Upper lobe of left lung (tissue), 4 donors: ENCODE measurements at regions not wholly inside any gene's neighbourhood (a gene's known extent, or its start where the extent isn't known, plus 50 kb on each side); places are given as distances from the start of the nearest gene placed in this dataset.

Source experiments
- POLR2A ChIP-seq, 4 donors: fragments of 450-650 bp; IDR thresholded peaks; one replicate each; pipeline ENCODE4 v1.5.1; 2016 to 2017; ENCODE audit warnings: antibody characterized with exemption in 4 of 4, mild to moderate bottlenecking in 2 of 4
- POLR2AphosphoS5 ChIP-seq, 2 donors: sonication (generic); formaldehyde crosslinking; IDR thresholded peaks; one replicate each; pipeline ENCODE4 v1.5.1; 2017; ENCODE audit warnings: antibody characterized with exemption in 2 of 2
- TF ChIP-seq, protein P1 (sequence below), 6 experiments: fragments of 450-650 bp in 4 of 6; fragments of 200-600 bp in 2 of 6; sonication (generic) in 2 of 6; IDR thresholded peaks; one replicate each; pipeline ENCODE4 v1.5.1; 2016 to 2019; ENCODE audit warnings: antibody characterized with exemption in 6 of 6

DNA sequence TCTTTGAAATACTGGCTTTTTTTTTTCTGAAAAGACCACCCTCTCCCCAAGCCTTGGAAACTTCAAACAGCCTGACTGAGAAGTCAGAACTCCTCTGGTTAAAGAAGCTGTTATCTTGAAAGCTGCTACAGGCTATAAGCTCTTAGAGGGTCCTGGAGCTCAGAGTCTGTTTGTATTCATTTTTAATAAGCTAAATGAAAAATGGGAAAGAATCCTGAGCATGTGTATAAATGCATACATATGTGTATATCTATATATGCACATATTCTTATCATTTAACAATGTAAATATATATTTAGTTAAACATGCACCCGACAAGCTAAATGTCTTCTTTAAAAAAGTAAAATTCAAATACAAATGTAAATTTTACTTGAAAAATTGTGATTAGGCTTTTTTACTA is 494.9 kb upstream of the POU3F2 start:
- TF ChIP-seq, protein P1, sequence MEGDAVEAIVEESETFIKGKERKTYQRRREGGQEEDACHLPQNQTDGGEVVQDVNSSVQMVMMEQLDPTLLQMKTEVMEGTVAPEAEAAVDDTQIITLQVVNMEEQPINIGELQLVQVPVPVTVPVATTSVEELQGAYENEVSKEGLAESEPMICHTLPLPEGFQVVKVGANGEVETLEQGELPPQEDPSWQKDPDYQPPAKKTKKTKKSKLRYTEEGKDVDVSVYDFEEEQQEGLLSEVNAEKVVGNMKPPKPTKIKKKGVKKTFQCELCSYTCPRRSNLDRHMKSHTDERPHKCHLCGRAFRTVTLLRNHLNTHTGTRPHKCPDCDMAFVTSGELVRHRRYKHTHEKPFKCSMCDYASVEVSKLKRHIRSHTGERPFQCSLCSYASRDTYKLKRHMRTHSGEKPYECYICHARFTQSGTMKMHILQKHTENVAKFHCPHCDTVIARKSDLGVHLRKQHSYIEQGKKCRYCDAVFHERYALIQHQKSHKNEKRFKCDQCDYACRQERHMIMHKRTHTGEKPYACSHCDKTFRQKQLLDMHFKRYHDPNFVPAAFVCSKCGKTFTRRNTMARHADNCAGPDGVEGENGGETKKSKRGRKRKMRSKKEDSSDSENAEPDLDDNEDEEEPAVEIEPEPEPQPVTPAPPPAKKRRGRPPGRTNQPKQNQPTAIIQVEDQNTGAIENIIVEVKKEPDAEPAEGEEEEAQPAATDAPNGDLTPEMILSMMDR (IDR thresholded peaks at IDR 0.05), result no peak
- TF ChIP-seq POLR2A (IDR thresholded peaks at IDR 0.05) (no peak), POLR2AphosphoS5 (IDR thresholded peaks at IDR 0.05) (no peak)
